ENCODE measurements at regions not wholly inside any gene's neighbourhood (a gene's known extent, or its start where the extent isn't known, plus 50 kb on each side); places are given as distances from the start of the nearest gene placed in this dataset.

- WGBS, 3 donors = 44 to 63% (median 49%) methylated on average over 4 of the region's 4 CpGs
Measured at GRCh38 chr20:19944772-19945459, 72.2 kb upstream of the NAA20 start.

GRCh38 chr20:19945732-19946670 lies 71.2 kb upstream of the NAA20 start:
- ATAC-seq = no peak
- Histone ChIP-seq H3K27ac (no peak overlapping the region), H3K4me3 (no peak overlapping the region)

More at GRCh38 chr20:19944772-19945459, 72.2 kb upstream of the NAA20 start:
- peaks cover 0 to 13% of the 10 kb centered on the region in 2 donors for H3K36me3 ChIP-seq (ENCODE audit: insufficient read depth in 1 of 2, low read depth in 1 of 2)
- H3K27me3 ChIP-seq (ENCODE audit: insufficient read depth in 3 of 3, low read length in 2 of 3) = no peaks in the 10 kb centered on the region
- intact Hi-C loops (cut with DNase I) = loop anchor here in 1 of 2 donors (1.0 kb wide), 1 partner anchor 43 kb away; no protein-coding TSS in a partner anchor
- H3K9me3 ChIP-seq = no peaks in the 10 kb centered on the region
- DNase-seq (no peak), ATAC-seq (peak; percentile 50 to 77 (median 52))
- H3K4me1 ChIP-seq = peaks cover 46% of the 10 kb centered on the region
- no peak overlapping the region for H3K4me3 ChIP-seq
- no peak for TF ChIP-seq CTCF (IDR thresholded peaks at IDR 0.05)
- no peak overlapping the region for H3K27ac ChIP-seq

GRCh38 chr20:19947611-19948264 lies 69.4 kb upstream of the NAA20 start:
- DNase-seq = no peak
- intact Hi-C loops (cut with DNase I) = no loop called here
- peaks cover 0 to 23% of the 10 kb centered on the region in 2 donors for H3K36me3 ChIP-seq (ENCODE audit: insufficient read depth in 1 of 2, low read depth in 1 of 2)
- no peak overlapping the region for H3K27ac ChIP-seq
- no peak overlapping the region for H3K4me3 ChIP-seq
- peaks cover 24% of the 10 kb centered on the region for H3K4me1 ChIP-seq
- no peaks in the 10 kb centered on the region for H3K27me3 ChIP-seq (ENCODE audit: insufficient read depth in 3 of 3, low read length in 2 of 3)
- no peaks in the 10 kb centered on the region for H3K9me3 ChIP-seq
- 83 to 93% (median 91%) methylated on average over 10 of the region's 10 CpGs for WGBS, 3 donors
- no peak for TF ChIP-seq CTCF (IDR thresholded peaks at IDR 0.05)
- ATAC-seq = no peak

More at GRCh38 chr20:19945732-19946670, 71.2 kb upstream of the NAA20 start:
- peaks cover 35% of the 10 kb centered on the region for H3K4me1 ChIP-seq
- 88 to 92% (median 90%) methylated on average over 14 of the region's 14 CpGs for WGBS, 3 donors
- intact Hi-C loops (cut with DNase I) = loop anchor here in 1 of 2 donors (1.0 kb wide), 1 partner anchor 42 kb away; no protein-coding TSS in a partner anchor
- peaks cover 0 to 15% of the 10 kb centered on the region in 2 donors for H3K36me3 ChIP-seq (ENCODE audit: insufficient read depth in 1 of 2, low read depth in 1 of 2)
- no peaks in the 10 kb centered on the region for H3K27me3 ChIP-seq (ENCODE audit: insufficient read depth in 3 of 3, low read length in 2 of 3)
- TF ChIP-seq CTCF (IDR thresholded peaks at IDR 0.05) = no peak
- H3K9me3 ChIP-seq = no peaks in the 10 kb centered on the region
- no peak for DNase-seq

GRCh38 chr20:19949195-19949867 lies 67.8 kb upstream of the NAA20 start:
- intact Hi-C loops (cut with DNase I) = no loop called here
- ATAC-seq (no peak), DNase-seq (no peak)
- TF ChIP-seq CTCF (IDR thresholded peaks at IDR 0.05) = no peak
- Histone ChIP-seq H3K36me3 (ENCODE audit: insufficient read depth in 1 of 2, low read depth in 1 of 2) (peaks cover 0 to 25% of the 10 kb centered on the region in 2 donors), H3K27me3 (ENCODE audit: insufficient read depth in 3 of 3, low read length in 2 of 3) (no peaks in the 10 kb centered on the region), H3K9me3 (no peaks in the 10 kb centered on the region), H3K27ac (no peak overlapping the region), H3K4me1 (peaks cover 15% of the 10 kb centered on the region), H3K4me3 (no peak overlapping the region)
- WGBS, 3 donors = 88 to 92% (median 90%) methylated on average over 10 of the region's 10 CpGs

Measured in psoas muscle (tissue), 7 donors.